ENCODE measurements at regions not wholly inside any gene's neighbourhood (a gene's known extent, or its start where the extent isn't known, plus 50 kb on each side); places are given as distances from the start of the nearest gene placed in this dataset.
A peak's percentile ranks its signal among the peaks of the same experiment; 100 is the strongest.

DNA sequence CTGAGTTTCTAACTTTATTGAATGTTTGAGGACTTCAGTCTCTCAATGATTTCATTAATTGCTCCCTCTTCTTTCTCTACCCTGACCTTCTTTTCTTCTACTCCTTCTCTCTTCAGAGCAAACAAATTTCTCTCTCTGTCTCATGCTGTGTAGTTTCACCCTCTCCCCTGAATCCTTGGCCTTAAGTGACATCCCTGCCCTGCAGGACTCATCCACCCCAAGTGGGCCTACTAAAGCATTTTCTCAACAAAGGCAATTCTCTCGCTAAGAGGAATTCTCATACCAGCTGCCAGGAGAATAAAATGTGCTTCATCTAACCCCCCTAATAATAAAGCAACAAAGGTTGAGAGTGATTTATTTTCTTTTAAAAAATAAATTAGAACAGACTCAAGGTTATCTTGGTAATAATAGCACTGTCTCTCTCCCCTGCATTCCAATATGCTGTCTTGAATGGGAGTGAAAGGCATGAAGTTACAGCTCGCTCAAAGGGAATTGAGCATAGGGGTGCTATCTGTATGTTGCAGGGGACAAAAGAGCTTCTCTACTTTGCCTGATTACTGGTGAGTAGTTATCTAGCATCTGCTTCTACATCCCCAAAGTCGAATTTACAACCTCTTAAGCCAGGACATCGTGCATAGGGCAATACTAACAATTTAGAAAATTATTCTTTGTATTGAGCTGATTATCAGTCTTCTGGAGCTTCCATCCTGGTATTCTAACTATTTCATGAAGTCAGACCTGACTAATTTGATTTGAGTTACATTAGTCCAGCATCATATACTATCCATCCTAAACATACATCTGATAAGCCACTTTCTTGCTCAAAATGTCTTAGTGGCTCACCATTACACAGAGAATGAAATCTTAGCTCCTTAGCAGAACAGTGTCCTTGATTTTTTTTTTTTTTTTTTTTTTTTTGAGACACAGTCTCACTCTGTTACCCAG is 76.9 kb upstream of the DNAJC19 start:
- H3K4me1 Mint-ChIP-seq, result peaks cover 13% of the 10 kb centered on the region

DNA sequence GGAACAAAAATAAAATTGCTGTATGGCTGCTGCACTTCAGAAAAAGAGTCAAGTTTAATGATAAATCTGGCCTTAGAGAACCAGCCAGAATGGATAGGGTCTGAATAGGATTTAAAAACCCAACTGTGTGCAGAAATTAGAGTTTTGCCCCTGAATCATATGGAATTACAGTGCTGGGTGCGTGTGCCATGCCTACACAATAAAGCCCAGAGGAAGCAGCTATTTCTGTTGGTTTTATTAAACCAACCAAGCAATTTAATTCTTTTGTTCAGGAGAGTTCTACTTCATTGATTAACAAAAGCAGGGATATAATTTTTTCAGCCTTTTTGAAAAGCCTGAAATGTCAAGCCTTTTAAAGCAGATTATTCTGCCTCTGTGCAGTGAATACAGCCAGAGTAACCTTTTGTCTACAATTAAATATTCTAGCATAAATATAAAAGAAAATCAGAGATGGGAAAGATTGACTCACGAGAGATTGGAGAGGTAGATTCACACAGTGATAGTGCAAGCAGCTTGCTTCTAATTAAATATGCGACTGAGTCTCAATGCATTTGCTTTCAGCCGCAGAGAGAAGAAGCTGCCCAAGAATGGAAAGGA is 66.7 kb upstream of the DNAJC19 start:
- H3K27me3 Mint-ChIP-seq (ENCODE audit: low read depth), result peaks cover 3% of the 10 kb centered on the region
- H3K4me3 Mint-ChIP-seq, result peak overlapping the region; percentile 29
- no peaks in the 10 kb centered on the region for H3K36me3 Mint-ChIP-seq (ENCODE audit: low read depth)
- DNase-seq (ENCODE audit: low read depth, low spot score), result no peak
- no peaks in the 10 kb centered on the region for H3K9me3 Mint-ChIP-seq
- no peak overlapping the region for H3K27ac Mint-ChIP-seq (ENCODE audit: unreplicated experiment)
- TF ChIP-seq, protein P1, sequence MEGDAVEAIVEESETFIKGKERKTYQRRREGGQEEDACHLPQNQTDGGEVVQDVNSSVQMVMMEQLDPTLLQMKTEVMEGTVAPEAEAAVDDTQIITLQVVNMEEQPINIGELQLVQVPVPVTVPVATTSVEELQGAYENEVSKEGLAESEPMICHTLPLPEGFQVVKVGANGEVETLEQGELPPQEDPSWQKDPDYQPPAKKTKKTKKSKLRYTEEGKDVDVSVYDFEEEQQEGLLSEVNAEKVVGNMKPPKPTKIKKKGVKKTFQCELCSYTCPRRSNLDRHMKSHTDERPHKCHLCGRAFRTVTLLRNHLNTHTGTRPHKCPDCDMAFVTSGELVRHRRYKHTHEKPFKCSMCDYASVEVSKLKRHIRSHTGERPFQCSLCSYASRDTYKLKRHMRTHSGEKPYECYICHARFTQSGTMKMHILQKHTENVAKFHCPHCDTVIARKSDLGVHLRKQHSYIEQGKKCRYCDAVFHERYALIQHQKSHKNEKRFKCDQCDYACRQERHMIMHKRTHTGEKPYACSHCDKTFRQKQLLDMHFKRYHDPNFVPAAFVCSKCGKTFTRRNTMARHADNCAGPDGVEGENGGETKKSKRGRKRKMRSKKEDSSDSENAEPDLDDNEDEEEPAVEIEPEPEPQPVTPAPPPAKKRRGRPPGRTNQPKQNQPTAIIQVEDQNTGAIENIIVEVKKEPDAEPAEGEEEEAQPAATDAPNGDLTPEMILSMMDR (conservative IDR thresholded peaks at IDR 0.05), result no peak
- H3K4me1 Mint-ChIP-seq, result peaks cover 18% of the 10 kb centered on the region

More for the DNA sequence above, 76.9 kb upstream of the DNAJC19 start:
- Mint-ChIP-seq H3K36me3 (ENCODE audit: low read depth) (no peaks in the 10 kb centered on the region), H3K4me3 (no peak overlapping the region), H3K27ac (ENCODE audit: unreplicated experiment) (peak overlapping the region; percentile 61), H3K9me3 (no peaks in the 10 kb centered on the region), H3K27me3 (ENCODE audit: low read depth) (no peaks in the 10 kb centered on the region)
- TF ChIP-seq, protein P1 (conservative IDR thresholded peaks at IDR 0.05), result no peak
- no peak for DNase-seq (ENCODE audit: low read depth, low spot score)

DNA sequence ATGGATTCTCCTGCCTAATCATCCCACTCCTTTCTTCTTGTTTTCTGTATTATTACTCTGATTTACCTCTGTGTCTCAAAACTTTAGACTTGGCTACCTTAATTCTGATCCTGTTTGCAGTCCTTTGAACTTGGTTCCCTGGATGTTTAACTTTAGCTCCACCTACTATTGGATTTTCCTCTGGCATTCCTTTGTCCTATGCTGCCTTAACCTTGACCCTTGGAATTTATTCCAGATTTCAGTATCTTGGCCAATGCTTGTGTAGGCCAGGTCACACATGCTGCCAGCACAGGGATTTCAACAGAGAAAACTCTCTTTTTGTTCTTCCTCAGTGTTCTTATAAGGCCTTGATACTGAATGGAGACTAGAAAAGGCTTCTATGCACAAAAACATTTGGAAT is 65.0 kb upstream of the DNAJC19 start:
- no peak for DNase-seq (ENCODE audit: low read depth, low spot score)
- Mint-ChIP-seq H3K9me3 (no peaks in the 10 kb centered on the region), H3K4me3 (no peak overlapping the region), H3K36me3 (ENCODE audit: low read depth) (no peaks in the 10 kb centered on the region), H3K27ac (ENCODE audit: unreplicated experiment) (no peak overlapping the region), H3K4me1 (peaks cover 18% of the 10 kb centered on the region), H3K27me3 (ENCODE audit: low read depth) (peaks cover 5% of the 10 kb centered on the region)
- TF ChIP-seq, protein P1 (conservative IDR thresholded peaks at IDR 0.05), result no peak

DNA sequence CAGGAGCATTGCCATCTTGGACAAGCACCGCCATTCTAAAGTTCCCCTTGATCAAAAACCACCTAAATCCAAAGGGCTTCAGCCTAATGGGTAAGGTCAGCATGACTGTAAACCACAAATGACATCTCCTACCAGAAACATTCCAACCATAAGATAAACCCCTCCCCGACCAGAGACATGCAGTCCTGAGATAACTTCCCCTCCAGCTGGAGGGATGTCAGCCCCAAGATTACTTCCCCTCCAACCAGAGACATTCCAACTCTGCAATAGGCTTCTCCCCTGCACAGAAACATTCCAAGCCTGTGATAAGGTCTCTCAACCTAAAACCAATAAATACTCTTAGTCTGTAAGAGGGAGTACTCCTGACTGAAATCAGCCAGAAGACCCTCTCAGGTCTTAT is 62.7 kb upstream of the DNAJC19 start:
- TF ChIP-seq, protein P1 (conservative IDR thresholded peaks at IDR 0.05), result no peak
- no peaks in the 10 kb centered on the region for H3K9me3 Mint-ChIP-seq
- no peak for DNase-seq (ENCODE audit: low read depth, low spot score)
- no peak overlapping the region for H3K4me3 Mint-ChIP-seq
- H3K27ac Mint-ChIP-seq (ENCODE audit: unreplicated experiment), result no peak overlapping the region
- H3K36me3 Mint-ChIP-seq (ENCODE audit: low read depth), result peaks cover 1% of the 10 kb centered on the region
- peaks cover 18% of the 10 kb centered on the region for H3K4me1 Mint-ChIP-seq
- H3K27me3 Mint-ChIP-seq (ENCODE audit: low read depth), result peaks cover 5% of the 10 kb centered on the region

DNA sequence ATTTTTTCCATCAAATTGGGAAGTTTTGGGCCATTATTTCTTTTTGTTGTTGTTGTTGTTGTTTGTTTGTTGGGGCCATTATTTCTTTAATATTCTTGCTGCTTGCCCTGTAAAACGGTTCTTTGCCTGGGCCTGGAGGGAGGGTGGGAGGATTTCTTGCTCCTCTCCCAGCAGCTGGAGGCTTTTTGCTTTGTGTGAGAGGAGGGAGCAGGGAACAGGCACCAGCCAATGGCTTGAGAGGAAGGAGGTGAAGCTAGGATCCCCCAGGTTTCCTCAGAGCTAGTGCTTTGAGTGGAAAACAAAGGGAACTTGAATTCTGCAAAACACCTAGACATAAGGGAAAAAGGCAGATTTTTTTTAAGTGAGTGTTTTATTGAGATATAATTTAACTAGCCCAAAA is 61.2 kb upstream of the DNAJC19 start:
- Mint-ChIP-seq H3K27ac (ENCODE audit: unreplicated experiment) (no peak overlapping the region), H3K4me3 (no peak overlapping the region), H3K36me3 (ENCODE audit: low read depth) (peaks cover 5% of the 10 kb centered on the region), H3K9me3 (no peaks in the 10 kb centered on the region), H3K27me3 (ENCODE audit: low read depth) (peaks cover 5% of the 10 kb centered on the region), H3K4me1 (peaks cover 6% of the 10 kb centered on the region)
- DNase-seq (ENCODE audit: low read depth, low spot score), result no peak
- TF ChIP-seq, protein P1 (conservative IDR thresholded peaks at IDR 0.05), result no peak

All from neural crest cell (in vitro differentiated cells).